ENCODE measurements at regions not wholly inside any gene's neighbourhood (a gene's known extent, or its start where the extent isn't known, plus 50 kb on each side); places are given as distances from the start of the nearest gene placed in this dataset.

DNA sequence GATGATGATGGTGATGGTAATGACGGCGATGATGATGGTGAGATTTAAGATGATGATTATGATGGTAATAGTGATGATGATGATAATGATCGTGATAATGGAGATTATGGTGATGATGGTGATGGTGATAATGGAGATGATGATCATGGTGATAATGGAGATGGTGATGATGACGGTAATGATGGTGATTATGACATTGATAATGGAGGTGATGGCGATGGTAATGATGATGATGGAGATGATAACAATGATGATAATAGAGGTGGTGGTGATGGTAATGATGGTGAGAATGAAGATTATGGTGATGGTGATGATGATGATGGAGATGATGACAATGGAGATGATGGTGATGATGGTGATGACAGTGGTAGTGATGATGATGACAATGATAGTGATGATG is 69.7 kb downstream of the MED10 start:
- no peak overlapping the region for H3K4me3 ChIP-seq (ENCODE audit: low read depth, low read length)
- TF ChIP-seq, protein P1, sequence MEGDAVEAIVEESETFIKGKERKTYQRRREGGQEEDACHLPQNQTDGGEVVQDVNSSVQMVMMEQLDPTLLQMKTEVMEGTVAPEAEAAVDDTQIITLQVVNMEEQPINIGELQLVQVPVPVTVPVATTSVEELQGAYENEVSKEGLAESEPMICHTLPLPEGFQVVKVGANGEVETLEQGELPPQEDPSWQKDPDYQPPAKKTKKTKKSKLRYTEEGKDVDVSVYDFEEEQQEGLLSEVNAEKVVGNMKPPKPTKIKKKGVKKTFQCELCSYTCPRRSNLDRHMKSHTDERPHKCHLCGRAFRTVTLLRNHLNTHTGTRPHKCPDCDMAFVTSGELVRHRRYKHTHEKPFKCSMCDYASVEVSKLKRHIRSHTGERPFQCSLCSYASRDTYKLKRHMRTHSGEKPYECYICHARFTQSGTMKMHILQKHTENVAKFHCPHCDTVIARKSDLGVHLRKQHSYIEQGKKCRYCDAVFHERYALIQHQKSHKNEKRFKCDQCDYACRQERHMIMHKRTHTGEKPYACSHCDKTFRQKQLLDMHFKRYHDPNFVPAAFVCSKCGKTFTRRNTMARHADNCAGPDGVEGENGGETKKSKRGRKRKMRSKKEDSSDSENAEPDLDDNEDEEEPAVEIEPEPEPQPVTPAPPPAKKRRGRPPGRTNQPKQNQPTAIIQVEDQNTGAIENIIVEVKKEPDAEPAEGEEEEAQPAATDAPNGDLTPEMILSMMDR (IDR thresholded peaks at IDR 0.05; ENCODE audit: low read depth, low read length): no peak
- no peak for DNase-seq (ENCODE audit: low read depth, low spot score)
- in situ Hi-C loops (cut with HindIII; ENCODE audit: low sequenced_read_pairs): no loop called here

DNA sequence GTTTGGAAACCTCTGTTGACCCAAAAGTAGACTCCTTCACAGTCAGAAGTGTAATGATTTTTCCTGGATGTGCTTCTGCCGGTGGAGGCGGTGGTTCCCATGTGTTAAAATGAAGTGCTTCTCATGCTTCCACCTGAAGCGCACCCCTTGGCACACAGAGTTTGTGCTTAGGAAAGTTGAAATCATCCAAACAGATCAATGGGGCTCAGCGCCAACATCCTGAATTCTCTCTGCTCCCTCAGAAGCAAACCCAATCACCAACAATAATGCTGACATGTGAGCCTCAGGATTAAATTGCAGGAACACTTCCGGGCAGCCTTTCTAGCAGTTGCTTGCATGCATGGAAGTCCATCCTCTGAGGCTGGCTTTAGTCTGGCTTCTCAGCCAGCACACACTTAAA is 71.0 kb downstream of the MED10 start:
- TF ChIP-seq, protein P1 (IDR thresholded peaks at IDR 0.05; ENCODE audit: low read depth, low read length): no peak
- DNase-seq (ENCODE audit: low read depth, low spot score): no peak
- H3K4me3 ChIP-seq (ENCODE audit: low read depth, low read length): no peak overlapping the region
- in situ Hi-C loops (cut with HindIII; ENCODE audit: low sequenced_read_pairs): no loop called here

DNA sequence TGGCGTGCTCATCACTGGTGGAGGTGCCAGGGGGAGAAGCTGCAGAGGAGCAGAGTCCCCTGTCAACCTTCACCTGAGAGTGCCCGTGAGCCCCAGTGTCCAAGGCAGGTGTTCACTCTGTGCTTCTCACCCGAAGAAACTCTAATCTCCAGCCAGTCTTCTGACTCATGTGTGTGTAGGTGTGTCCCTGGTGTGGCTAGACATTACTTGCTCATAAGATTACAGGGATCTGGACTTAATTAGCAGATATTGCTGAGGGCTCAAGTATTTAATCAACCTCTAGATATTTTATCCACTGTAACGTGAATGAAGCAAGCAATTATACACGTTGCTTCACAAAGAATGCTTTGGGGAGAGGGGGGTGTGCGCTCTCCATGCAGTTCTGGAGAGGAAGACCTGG is 72.5 kb downstream of the MED10 start:
- in situ Hi-C loops (cut with HindIII; ENCODE audit: low sequenced_read_pairs): no loop called here
- H3K4me3 ChIP-seq (ENCODE audit: low read depth, low read length): no peak overlapping the region
- TF ChIP-seq, protein P1 (IDR thresholded peaks at IDR 0.05; ENCODE audit: low read depth, low read length): no peak
- no peak for DNase-seq (ENCODE audit: low read depth, low spot score)

DNA sequence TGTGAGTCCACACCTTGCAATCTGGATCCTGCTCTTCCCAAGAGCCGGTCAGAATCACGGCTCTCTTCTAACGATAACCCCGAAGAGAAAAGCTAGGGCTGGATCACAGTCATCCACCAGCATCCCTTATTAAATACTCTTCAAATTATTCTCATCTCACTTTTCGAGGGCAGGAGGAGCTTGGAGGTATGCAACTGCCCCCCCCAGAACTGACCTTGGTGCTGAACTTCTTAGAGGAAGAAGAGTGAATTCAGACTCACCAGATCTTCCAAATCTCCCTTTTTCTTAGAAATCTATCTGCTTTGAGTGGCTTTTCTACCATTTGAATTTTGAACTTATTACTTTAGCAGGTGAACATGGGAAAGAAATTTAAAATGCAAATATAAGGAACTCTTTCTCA is 75.7 kb downstream of the MED10 start:
- in situ Hi-C loops (cut with HindIII; ENCODE audit: low sequenced_read_pairs): no loop called here
- H3K4me3 ChIP-seq (ENCODE audit: low read depth, low read length): no peak overlapping the region
- DNase-seq (ENCODE audit: low read depth, low spot score): no peak
- TF ChIP-seq, protein P1 (IDR thresholded peaks at IDR 0.05; ENCODE audit: low read depth, low read length): no peak

DNA sequence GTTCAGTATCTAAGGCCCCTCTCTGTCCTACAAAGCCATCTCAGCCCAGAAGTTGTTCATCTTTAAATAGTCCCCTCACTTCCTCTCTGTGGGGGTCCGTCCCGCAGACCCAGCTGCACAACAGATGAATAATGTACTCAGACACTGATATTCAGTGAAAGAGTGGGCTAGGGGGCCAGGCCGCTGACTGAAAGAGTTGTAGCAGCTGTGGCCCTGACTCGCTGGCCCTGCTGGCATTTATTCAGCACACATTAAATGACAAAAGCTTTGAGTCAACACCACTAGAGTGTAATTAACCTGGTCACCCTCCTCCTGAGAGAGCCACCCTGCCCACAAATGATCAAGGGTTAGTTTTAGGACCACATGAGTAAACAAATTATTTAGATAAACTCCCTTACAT is 76.3 kb downstream of the MED10 start:
- H3K4me3 ChIP-seq (ENCODE audit: low read depth, low read length): no peak overlapping the region
- no peak for DNase-seq (ENCODE audit: low read depth, low spot score)
- in situ Hi-C loops (cut with HindIII; ENCODE audit: low sequenced_read_pairs): no loop called here
- TF ChIP-seq, protein P1 (IDR thresholded peaks at IDR 0.05; ENCODE audit: low read depth, low read length): no peak

DNA sequence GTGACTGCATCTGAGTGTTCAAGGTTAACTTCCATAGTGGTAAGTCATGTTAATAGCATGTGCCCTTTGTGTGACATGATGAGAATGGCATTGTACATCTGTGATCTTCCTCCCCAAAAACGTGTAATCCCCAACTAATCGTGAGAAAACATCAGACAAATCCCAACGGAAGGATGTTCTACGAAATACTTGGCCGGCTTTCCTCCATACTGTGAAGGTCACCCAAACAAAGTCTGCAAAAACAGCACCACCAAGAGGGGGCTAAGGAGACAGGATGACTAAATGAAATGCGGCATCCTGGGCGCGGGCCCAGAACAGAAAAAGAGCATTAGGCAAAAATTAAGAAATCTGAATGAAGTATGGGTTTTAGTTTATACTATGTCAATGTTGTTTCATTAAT is 81.8 kb downstream of the MED10 start:
- H3K4me3 ChIP-seq (ENCODE audit: low read depth, low read length): no peak overlapping the region
- in situ Hi-C loops (cut with HindIII; ENCODE audit: low sequenced_read_pairs): no loop called here
- no peak for DNase-seq (ENCODE audit: low read depth, low spot score)
- TF ChIP-seq, protein P1 (IDR thresholded peaks at IDR 0.05; ENCODE audit: low read depth, low read length): no peak

DNA sequence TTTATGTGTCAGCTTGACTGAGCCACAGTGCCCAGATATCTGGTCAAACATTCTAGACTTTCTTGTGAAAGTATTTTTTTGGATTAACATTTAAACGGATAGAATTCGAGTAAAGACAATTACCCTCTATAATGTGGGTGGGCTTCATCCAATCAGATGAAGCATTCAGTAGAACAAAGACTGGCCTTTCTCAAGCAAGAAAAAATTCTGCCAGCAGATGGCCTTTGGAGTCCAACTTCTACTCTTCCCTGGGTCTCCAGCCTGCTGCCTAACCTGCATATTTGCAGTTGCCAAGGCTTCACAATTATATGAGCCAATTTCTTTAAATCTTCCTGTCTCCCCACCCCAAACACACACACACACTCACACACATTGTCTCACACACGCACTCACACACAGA is 86.4 kb downstream of the MED10 start:
- DNase-seq (ENCODE audit: low read depth, low spot score): no peak
- TF ChIP-seq, protein P1 (IDR thresholded peaks at IDR 0.05; ENCODE audit: low read depth, low read length): no peak
- in situ Hi-C loops (cut with HindIII; ENCODE audit: low sequenced_read_pairs): no loop called here
- no peak overlapping the region for H3K4me3 ChIP-seq (ENCODE audit: low read depth, low read length)

Data from astrocyte of the spinal cord (primary cell).